Inflammatory macrophage (primary cell): ENCODE measurements at regions not wholly inside any gene's neighbourhood (a gene's known extent, or its start where the extent isn't known, plus 50 kb on each side); places are given as distances from the start of the nearest gene placed in this dataset.

Source experiments
- DNase-seq, 2 donors: peaks; one replicate each; pipeline ENCODE4 v3.0.0-alpha.2; 2020 to 2022

- DNase-seq, result no peak
Measured at GRCh38 chrX:63884821-63885790, 100.1 kb upstream of the ARHGEF9 start.

- DNase-seq, result no peak
Measured at GRCh38 chrX:63869506-63869905, 84.5 kb upstream of the ARHGEF9 start.

- DNase-seq, result no peak
Measured at GRCh38 chrX:63855896-63856295, 70.9 kb upstream of the ARHGEF9 start.

- no peak for DNase-seq
Measured at GRCh38 chrX:63835361-63835760, 50.3 kb upstream of the ARHGEF9 start.
